Gastroesophageal sphincter (tissue), 3 donors: ENCODE measurements at regions not wholly inside any gene's neighbourhood (a gene's known extent, or its start where the extent isn't known, plus 50 kb on each side); places are given as distances from the start of the nearest gene placed in this dataset.

Source experiments
- CTCF ChIP-seq, 4 experiments: fragments of 200-600 bp in 2 of 4; fragments of 450-650 bp in 2 of 4; sonication (generic) in 1 of 4; IDR thresholded peaks; one replicate each; pipeline ENCODE4 v1.5.1; 2017 to 2019; ENCODE audit warnings: antibody characterized with exemption in 4 of 4, mild to moderate bottlenecking in 2 of 4, moderate library complexity in 2 of 4
- EP300 ChIP-seq: sonication (generic); formaldehyde crosslinking; IDR thresholded peaks from one replicate; pipeline ENCODE4 v1.6.1; 2017; ENCODE audit warnings: antibody characterized with exemption, mild to moderate bottlenecking
- POLR2A ChIP-seq, 2 donors: fragments of 450-650 bp; IDR thresholded peaks; one replicate each; pipeline ENCODE4 v1.6.1; 2017; ENCODE audit warnings: antibody characterized with exemption in 2 of 2, mild to moderate bottlenecking in 2 of 2, moderate library complexity in 1 of 2
- POLR2AphosphoS5 ChIP-seq: sonication (generic); formaldehyde crosslinking; IDR thresholded peaks from one replicate; pipeline ENCODE4 v1.6.1; 2017; ENCODE audit warnings: antibody characterized with exemption

- TF ChIP-seq CTCF (IDR thresholded peaks at IDR 0.05) (no peak), EP300 (no peak), POLR2AphosphoS5 (no peak), POLR2A (IDR thresholded peaks at IDR 0.05) (no peak)
Measured at GRCh38 chr4:96729641-96730040, 889.7 kb downstream of the PDHA2 start.
